ENCODE measurements at regions not wholly inside any gene's neighbourhood (a gene's known extent, or its start where the extent isn't known, plus 50 kb on each side); places are given as distances from the start of the nearest gene placed in this dataset.

DNA sequence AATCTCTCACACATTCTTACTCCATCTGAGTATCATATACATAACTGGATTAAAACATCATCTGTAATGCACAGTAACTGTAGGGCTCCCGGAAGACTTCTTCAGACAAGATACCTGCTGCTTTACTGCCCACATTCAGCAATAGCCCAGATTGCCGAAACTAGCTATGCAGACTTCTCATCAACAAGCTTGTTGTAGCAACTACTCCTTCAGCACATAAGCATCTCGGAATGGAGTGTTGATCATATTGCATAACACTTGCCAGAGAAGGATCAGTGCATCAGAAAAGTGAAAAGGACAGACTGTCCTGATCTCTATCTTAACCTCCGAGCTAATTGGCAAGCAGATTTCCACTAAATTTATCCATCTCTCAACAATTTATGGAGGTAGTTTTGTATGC, 354.6 kb upstream of the C1orf87 start:
- Histone ChIP-seq H2AFZ (ENCODE audit: low read length) (no peak overlapping the region), H3K27me3 (ENCODE audit: low read length) (no peaks in the 10 kb centered on the region), H3K4me1 (ENCODE audit: low read length) (no peaks in the 10 kb centered on the region), H3K4me3 (ENCODE audit: low read length) (no peak overlapping the region), H3K9me2 (replicated peaks; ENCODE audit: insufficient read depth, low read length) (no peaks in the 10 kb centered on the region), H3K4me2 (ENCODE audit: low read depth, low read length, poor library complexity, severe bottlenecking) (no peak overlapping the region), H3K9me3 (ENCODE audit: low read length) (no peaks in the 10 kb centered on the region), H3K27ac (ENCODE audit: low read length) (no peak overlapping the region), H3K79me2 (ENCODE audit: low read length) (no peaks in the 10 kb centered on the region), H4K20me1 (ENCODE audit: insufficient read depth, low read depth, low read length) (no peaks in the 10 kb centered on the region), H3K9ac (ENCODE audit: low read length) (no peak overlapping the region), H3K36me3 (ENCODE audit: insufficient read depth, low read length) (no peaks in the 10 kb centered on the region)
- DNase-seq = no peak

GRCh38 chr1:60427701-60428100, 354.1 kb upstream of the C1orf87 start:
- H3K27me3 ChIP-seq (ENCODE audit: low read length) = no peaks in the 10 kb centered on the region
- no peak overlapping the region for H3K4me3 ChIP-seq (ENCODE audit: low read length)
- no peak overlapping the region for H3K9ac ChIP-seq (ENCODE audit: low read length)
- no peak overlapping the region for H3K4me2 ChIP-seq (ENCODE audit: low read depth, low read length, poor library complexity, severe bottlenecking)
- H3K9me2 ChIP-seq (replicated peaks; ENCODE audit: insufficient read depth, low read length) = no peaks in the 10 kb centered on the region
- no peaks in the 10 kb centered on the region for H3K36me3 ChIP-seq (ENCODE audit: insufficient read depth, low read length)
- H3K4me1 ChIP-seq (ENCODE audit: low read length) = no peaks in the 10 kb centered on the region
- H3K9me3 ChIP-seq (ENCODE audit: low read length) = no peaks in the 10 kb centered on the region
- H2AFZ ChIP-seq (ENCODE audit: low read length) = no peak overlapping the region
- H4K20me1 ChIP-seq (ENCODE audit: insufficient read depth, low read depth, low read length) = no peaks in the 10 kb centered on the region
- DNase-seq = no peak
- H3K27ac ChIP-seq (ENCODE audit: low read length) = no peak overlapping the region
- H3K79me2 ChIP-seq (ENCODE audit: low read length) = no peaks in the 10 kb centered on the region

DNA sequence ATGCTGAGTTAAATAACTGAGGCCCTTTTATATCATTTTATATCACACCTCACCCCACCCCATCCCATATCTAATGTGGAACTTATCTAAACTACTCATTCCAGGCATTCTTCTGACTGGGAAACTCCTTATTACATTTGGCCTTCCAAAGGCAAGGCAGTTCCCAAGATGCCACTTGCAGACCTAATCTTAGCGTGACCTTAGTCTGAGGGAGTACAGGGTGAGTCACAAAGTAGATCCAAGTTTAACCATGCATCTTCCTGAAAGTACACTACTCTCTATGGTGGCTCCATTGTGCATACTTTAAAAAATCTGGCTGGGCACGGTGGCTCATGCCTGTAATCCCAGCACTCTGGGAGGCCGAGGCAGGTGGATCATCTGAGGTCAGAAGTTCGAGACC, 353.6 kb upstream of the C1orf87 start:
- Histone ChIP-seq H3K9me3 (ENCODE audit: low read length) (peaks cover 1% of the 10 kb centered on the region; the same call in 1 of the 2 replicates), H3K4me1 (ENCODE audit: low read length) (no peaks in the 10 kb centered on the region), H3K36me3 (ENCODE audit: insufficient read depth, low read length) (no peaks in the 10 kb centered on the region), H3K4me2 (ENCODE audit: low read depth, low read length, poor library complexity, severe bottlenecking) (no peak overlapping the region), H3K27ac (ENCODE audit: low read length) (no peak overlapping the region), H3K9me2 (replicated peaks; ENCODE audit: insufficient read depth, low read length) (no peaks in the 10 kb centered on the region), H3K4me3 (ENCODE audit: low read length) (no peak overlapping the region), H3K27me3 (ENCODE audit: low read length) (no peaks in the 10 kb centered on the region), H3K9ac (ENCODE audit: low read length) (no peak overlapping the region), H3K79me2 (ENCODE audit: low read length) (no peaks in the 10 kb centered on the region), H2AFZ (ENCODE audit: low read length) (no peak overlapping the region), H4K20me1 (ENCODE audit: insufficient read depth, low read depth, low read length) (no peaks in the 10 kb centered on the region)
- no peak for DNase-seq

GRCh38 chr1:60425528-60425927, 352.0 kb upstream of the C1orf87 start:
- no peak overlapping the region for H3K9ac ChIP-seq (ENCODE audit: low read length)
- peak; percentile 67 for DNase-seq
- H3K4me2 ChIP-seq (ENCODE audit: low read depth, low read length, poor library complexity, severe bottlenecking) = no peak overlapping the region

GRCh38 chr1:60423146-60423780, 349.7 kb upstream of the C1orf87 start:
- H3K4me1 ChIP-seq (ENCODE audit: low read length) = no peaks in the 10 kb centered on the region
- no peaks in the 10 kb centered on the region for H3K79me2 ChIP-seq (ENCODE audit: low read length)
- H3K4me3 ChIP-seq (ENCODE audit: low read length) = no peak overlapping the region
- H3K9ac ChIP-seq (ENCODE audit: low read length) = no peak overlapping the region
- H3K36me3 ChIP-seq (ENCODE audit: insufficient read depth, low read length) = no peaks in the 10 kb centered on the region
- H3K4me2 ChIP-seq (ENCODE audit: low read depth, low read length, poor library complexity, severe bottlenecking) = no peak overlapping the region
- H2AFZ ChIP-seq (ENCODE audit: low read length) = no peak overlapping the region
- H3K27ac ChIP-seq (ENCODE audit: low read length) = no peak overlapping the region
- no peaks in the 10 kb centered on the region for H4K20me1 ChIP-seq (ENCODE audit: insufficient read depth, low read depth, low read length)
- no peak for DNase-seq
- H3K9me2 ChIP-seq (replicated peaks; ENCODE audit: insufficient read depth, low read length) = no peaks in the 10 kb centered on the region
- peaks cover 5% of the 10 kb centered on the region; the same call in 1 of the 2 replicates for H3K9me3 ChIP-seq (ENCODE audit: low read length)
- no peaks in the 10 kb centered on the region for H3K27me3 ChIP-seq (ENCODE audit: low read length)

More at GRCh38 chr1:60425528-60425927, 352.0 kb upstream of the C1orf87 start:
- no peaks in the 10 kb centered on the region for H3K4me1 ChIP-seq (ENCODE audit: low read length)
- H3K9me2 ChIP-seq (replicated peaks; ENCODE audit: insufficient read depth, low read length) = no peaks in the 10 kb centered on the region
- no peaks in the 10 kb centered on the region for H3K79me2 ChIP-seq (ENCODE audit: low read length)
- no peak overlapping the region for H3K4me3 ChIP-seq (ENCODE audit: low read length)
- no peak overlapping the region for H2AFZ ChIP-seq (ENCODE audit: low read length)
- no peaks in the 10 kb centered on the region for H3K36me3 ChIP-seq (ENCODE audit: insufficient read depth, low read length)
- no peaks in the 10 kb centered on the region for H4K20me1 ChIP-seq (ENCODE audit: insufficient read depth, low read depth, low read length)
- no peaks in the 10 kb centered on the region for H3K27me3 ChIP-seq (ENCODE audit: low read length)
- H3K9me3 ChIP-seq (ENCODE audit: low read length) = peaks cover 5% of the 10 kb centered on the region; the same call in 1 of the 2 replicates
- H3K27ac ChIP-seq (ENCODE audit: low read length) = no peak overlapping the region

DNA sequence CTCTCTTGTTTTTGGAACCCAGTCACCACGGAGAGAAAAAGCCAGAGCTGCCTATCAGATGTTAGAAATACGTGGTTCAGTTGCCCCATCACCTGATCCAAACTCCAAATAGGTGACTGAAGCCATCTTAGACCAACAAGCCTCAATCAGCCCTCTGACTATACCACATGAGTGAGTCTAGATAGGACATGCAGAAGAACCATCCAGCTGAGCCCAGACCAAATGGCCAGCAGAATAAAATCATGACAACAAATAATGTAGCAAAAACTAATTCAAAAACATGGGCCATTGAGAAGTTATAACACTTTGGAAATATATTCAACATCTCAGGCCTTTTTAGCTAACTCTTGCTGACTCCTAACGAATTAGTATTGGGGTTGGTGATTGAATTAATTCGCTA, 348.4 kb upstream of the C1orf87 start:
- Histone ChIP-seq H3K4me3 (ENCODE audit: low read length) (no peak overlapping the region), H3K9me3 (ENCODE audit: low read length) (peaks cover 5% of the 10 kb centered on the region; the same call in 1 of the 2 replicates), H3K27ac (ENCODE audit: low read length) (no peak overlapping the region), H3K79me2 (ENCODE audit: low read length) (no peaks in the 10 kb centered on the region), H3K27me3 (ENCODE audit: low read length) (no peaks in the 10 kb centered on the region), H4K20me1 (ENCODE audit: insufficient read depth, low read depth, low read length) (no peaks in the 10 kb centered on the region), H3K4me2 (ENCODE audit: low read depth, low read length, poor library complexity, severe bottlenecking) (no peak overlapping the region), H3K4me1 (ENCODE audit: low read length) (no peaks in the 10 kb centered on the region), H3K9ac (ENCODE audit: low read length) (no peak overlapping the region), H3K36me3 (ENCODE audit: insufficient read depth, low read length) (no peaks in the 10 kb centered on the region), H3K9me2 (replicated peaks; ENCODE audit: insufficient read depth, low read length) (no peaks in the 10 kb centered on the region), H2AFZ (ENCODE audit: low read length) (no peak overlapping the region)
- DNase-seq = no peak

- H4K20me1 ChIP-seq (ENCODE audit: insufficient read depth, low read depth, low read length) = no peaks in the 10 kb centered on the region
- H3K9ac ChIP-seq (ENCODE audit: low read length) = no peak overlapping the region
- no peaks in the 10 kb centered on the region for H3K9me2 ChIP-seq (replicated peaks; ENCODE audit: insufficient read depth, low read length)
- H3K27ac ChIP-seq (ENCODE audit: low read length) = no peak overlapping the region
- no peak overlapping the region for H3K4me2 ChIP-seq (ENCODE audit: low read depth, low read length, poor library complexity, severe bottlenecking)
- no peaks in the 10 kb centered on the region for H3K4me1 ChIP-seq (ENCODE audit: low read length)
- H2AFZ ChIP-seq (ENCODE audit: low read length) = no peak overlapping the region
- H3K9me3 ChIP-seq (ENCODE audit: low read length) = peaks cover 5% of the 10 kb centered on the region; the same call in 1 of the 2 replicates
- H3K27me3 ChIP-seq (ENCODE audit: low read length) = no peaks in the 10 kb centered on the region
- H3K79me2 ChIP-seq (ENCODE audit: low read length) = no peaks in the 10 kb centered on the region
- DNase-seq = no peak
- no peak overlapping the region for H3K4me3 ChIP-seq (ENCODE audit: low read length)
- H3K36me3 ChIP-seq (ENCODE audit: insufficient read depth, low read length) = no peaks in the 10 kb centered on the region
Measured at GRCh38 chr1:60419023-60419422, 345.5 kb upstream of the C1orf87 start.

- no peaks in the 10 kb centered on the region for H3K27me3 ChIP-seq (ENCODE audit: low read length)
- H4K20me1 ChIP-seq (ENCODE audit: insufficient read depth, low read depth, low read length) = no peaks in the 10 kb centered on the region
- no peak overlapping the region for H3K9ac ChIP-seq (ENCODE audit: low read length)
- H3K4me1 ChIP-seq (ENCODE audit: low read length) = no peaks in the 10 kb centered on the region
- no peak overlapping the region for H3K4me3 ChIP-seq (ENCODE audit: low read length)
- H2AFZ ChIP-seq (ENCODE audit: low read length) = no peak overlapping the region
- DNase-seq = no peak
- H3K27ac ChIP-seq (ENCODE audit: low read length) = no peak overlapping the region
- no peaks in the 10 kb centered on the region for H3K36me3 ChIP-seq (ENCODE audit: insufficient read depth, low read length)
- H3K9me2 ChIP-seq (replicated peaks; ENCODE audit: insufficient read depth, low read length) = no peaks in the 10 kb centered on the region
- no peaks in the 10 kb centered on the region for H3K79me2 ChIP-seq (ENCODE audit: low read length)
- H3K9me3 ChIP-seq (ENCODE audit: low read length) = no peaks in the 10 kb centered on the region
- H3K4me2 ChIP-seq (ENCODE audit: low read depth, low read length, poor library complexity, severe bottlenecking) = no peak overlapping the region
Measured at GRCh38 chr1:60415696-60416095, 342.1 kb upstream of the C1orf87 start.

All from Karpas-422 (cell line).